ENCODE measurements at regions not wholly inside any gene's neighbourhood (a gene's known extent, or its start where the extent isn't known, plus 50 kb on each side); places are given as distances from the start of the nearest gene placed in this dataset.

GRCh38 chr14:49951229-49951607 lies 58.3 kb downstream of the ARF6 start:
- H3K36me3 ChIP-seq (replicated peaks; ENCODE audit: insufficient read depth, low read depth) = no peaks in the 10 kb centered on the region
- no peak overlapping the region for H3K4me3 ChIP-seq
- no peak overlapping the region for H2AFZ ChIP-seq
- DNase-seq (ENCODE audit: low spot score) = no peak
- H3K9me2 ChIP-seq (replicated peaks; ENCODE audit: insufficient read depth) = no peaks in the 10 kb centered on the region
- TF ChIP-seq CTCF (IDR thresholded peaks at IDR 0.05; ENCODE audit: poor library complexity) (no peak), EZH2 (IDR thresholded peaks at IDR 0.05; ENCODE audit: borderline replicate concordance) (no peak), EZH2phosphoT487 (IDR thresholded peaks at IDR 0.05; ENCODE audit: low read depth, severe bottlenecking, unreplicated experiment) (no peak)
- H3K4me2 ChIP-seq = no peak overlapping the region
- no peaks in the 10 kb centered on the region for H4K20me1 ChIP-seq (ENCODE audit: insufficient read depth, poor library complexity, severe bottlenecking)
- H3K79me2 ChIP-seq = no peaks in the 10 kb centered on the region
- H3K9me3 ChIP-seq (ENCODE audit: low read depth) = no peaks in the 10 kb centered on the region
- H3K27me3 ChIP-seq = no peaks in the 10 kb centered on the region
- H3K4me1 ChIP-seq (ENCODE audit: insufficient read depth) = peaks cover 17% of the 10 kb centered on the region
- 100% methylated on average over 1 of the region's 1 CpG for WGBS (ENCODE audit: low lambda C conversion rate, missing lambda C conversion rate)
- peak overlapping the region; percentile 9 for H3K27ac ChIP-seq

- Histone ChIP-seq H3K27me3 (no peaks in the 10 kb centered on the region), H2AFZ (no peak overlapping the region), H4K20me1 (ENCODE audit: insufficient read depth, poor library complexity, severe bottlenecking) (no peaks in the 10 kb centered on the region), H3K9me2 (replicated peaks; ENCODE audit: insufficient read depth) (no peaks in the 10 kb centered on the region), H3K9me3 (ENCODE audit: low read depth) (no peaks in the 10 kb centered on the region), H3K27ac (no peak overlapping the region), H3K79me2 (no peaks in the 10 kb centered on the region), H3K4me1 (ENCODE audit: insufficient read depth) (peaks cover 11% of the 10 kb centered on the region), H3K36me3 (replicated peaks; ENCODE audit: insufficient read depth, low read depth) (no peaks in the 10 kb centered on the region), H3K4me2 (no peak overlapping the region), H3K4me3 (no peak overlapping the region)
- DNase-seq (ENCODE audit: low spot score) = no peak
- WGBS (ENCODE audit: low lambda C conversion rate, missing lambda C conversion rate) = 94% methylated on average over 3 of the region's 3 CpGs
- TF ChIP-seq EZH2phosphoT487 (IDR thresholded peaks at IDR 0.05; ENCODE audit: low read depth, severe bottlenecking, unreplicated experiment) (no peak), EZH2 (IDR thresholded peaks at IDR 0.05; ENCODE audit: borderline replicate concordance) (no peak), CTCF (IDR thresholded peaks at IDR 0.05; ENCODE audit: poor library complexity) (no peak)
These were observed 58.9 kb downstream of the ARF6 start for GRCh38 chr14:49951691-49952345.

- H3K9me2 ChIP-seq (replicated peaks; ENCODE audit: insufficient read depth) = no peaks in the 10 kb centered on the region
- H3K4me3 ChIP-seq = no peak overlapping the region
- H3K27ac ChIP-seq = no peak overlapping the region
- H3K27me3 ChIP-seq = no peaks in the 10 kb centered on the region
- TF ChIP-seq EZH2 (IDR thresholded peaks at IDR 0.05; ENCODE audit: borderline replicate concordance) = no peak
- H3K79me2 ChIP-seq = no peaks in the 10 kb centered on the region
- H3K36me3 ChIP-seq (replicated peaks; ENCODE audit: insufficient read depth, low read depth) = no peaks in the 10 kb centered on the region
- H3K4me2 ChIP-seq = no peak overlapping the region
- H4K20me1 ChIP-seq (ENCODE audit: insufficient read depth, poor library complexity, severe bottlenecking) = no peaks in the 10 kb centered on the region
- no peaks in the 10 kb centered on the region for H3K9me3 ChIP-seq (ENCODE audit: low read depth)
- H3K4me1 ChIP-seq (ENCODE audit: insufficient read depth) = peaks cover 7% of the 10 kb centered on the region
- no peak for DNase-seq (ENCODE audit: low spot score)
- no peak overlapping the region for H2AFZ ChIP-seq
These were observed 60.3 kb downstream of the ARF6 start for GRCh38 chr14:49953196-49953595.

- no peak overlapping the region for H3K27ac ChIP-seq
- 88% methylated on average over 2 of the region's 2 CpGs for WGBS (ENCODE audit: low lambda C conversion rate, missing lambda C conversion rate)
These were observed 61.3 kb downstream of the ARF6 start for GRCh38 chr14:49954171-49954631.

More at GRCh38 chr14:49954171-49954631, 61.3 kb downstream of the ARF6 start:
- H3K4me3 ChIP-seq = no peak overlapping the region
- H3K9me2 ChIP-seq (replicated peaks; ENCODE audit: insufficient read depth) = no peaks in the 10 kb centered on the region
- H4K20me1 ChIP-seq (ENCODE audit: insufficient read depth, poor library complexity, severe bottlenecking) = no peaks in the 10 kb centered on the region
- H3K4me2 ChIP-seq = no peak overlapping the region
- peaks cover 7% of the 10 kb centered on the region for H3K4me1 ChIP-seq (ENCODE audit: insufficient read depth)
- H3K36me3 ChIP-seq (replicated peaks; ENCODE audit: insufficient read depth, low read depth) = no peaks in the 10 kb centered on the region
- H3K79me2 ChIP-seq = no peaks in the 10 kb centered on the region
- no peak overlapping the region for H2AFZ ChIP-seq
- no peak for TF ChIP-seq EZH2phosphoT487 (IDR thresholded peaks at IDR 0.05; ENCODE audit: low read depth, severe bottlenecking, unreplicated experiment)
- TF ChIP-seq EZH2 (IDR thresholded peaks at IDR 0.05; ENCODE audit: borderline replicate concordance) = no peak
- no peak for TF ChIP-seq CTCF (IDR thresholded peaks at IDR 0.05; ENCODE audit: poor library complexity)
- H3K27me3 ChIP-seq = no peaks in the 10 kb centered on the region
- H3K9me3 ChIP-seq (ENCODE audit: low read depth) = no peaks in the 10 kb centered on the region
- no peak for DNase-seq (ENCODE audit: low spot score)
